ENCODE measurements at regions not wholly inside any gene's neighbourhood (a gene's known extent, or its start where the extent isn't known, plus 50 kb on each side); places are given as distances from the start of the nearest gene placed in this dataset.
"Not testable (repeated sequence)": the region's sequence is repeated elsewhere in the genome, so short reads cannot be mapped to it uniquely, and the experiment has no call there.

DNA sequence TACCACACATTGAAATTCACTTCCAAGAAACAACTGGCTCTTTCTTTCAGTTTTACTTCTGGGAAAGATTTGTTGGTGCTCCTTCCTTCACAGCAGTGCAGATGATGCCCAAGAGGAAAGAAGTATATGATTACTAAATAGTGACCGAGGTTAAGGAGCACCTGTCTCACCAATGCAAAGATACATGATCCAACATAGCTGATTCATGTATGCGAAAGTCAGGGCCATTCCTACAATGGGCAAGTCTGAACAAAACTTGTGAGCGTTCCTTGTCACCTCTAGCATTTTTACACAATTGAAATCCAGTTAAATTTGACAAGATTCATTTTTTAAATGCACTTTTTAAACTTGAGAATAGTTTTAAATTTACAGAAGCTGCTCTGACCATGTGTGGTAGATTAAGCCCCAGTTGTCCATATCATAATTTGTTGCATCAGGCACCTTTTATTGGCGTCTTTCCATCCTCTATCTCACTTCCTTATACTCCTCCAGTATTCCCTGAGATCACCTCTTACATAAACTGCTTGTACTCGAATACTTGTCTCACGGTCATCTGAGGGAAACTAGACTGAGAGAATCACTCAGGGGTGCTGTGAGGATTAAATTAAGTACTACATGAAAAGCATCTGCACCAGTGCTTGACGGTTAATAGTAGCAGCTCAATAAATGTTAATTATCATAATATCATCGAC lies 438.8 kb upstream of the CDH20 start:
- DNase-seq (ENCODE audit: low spot score): no peak

DNA sequence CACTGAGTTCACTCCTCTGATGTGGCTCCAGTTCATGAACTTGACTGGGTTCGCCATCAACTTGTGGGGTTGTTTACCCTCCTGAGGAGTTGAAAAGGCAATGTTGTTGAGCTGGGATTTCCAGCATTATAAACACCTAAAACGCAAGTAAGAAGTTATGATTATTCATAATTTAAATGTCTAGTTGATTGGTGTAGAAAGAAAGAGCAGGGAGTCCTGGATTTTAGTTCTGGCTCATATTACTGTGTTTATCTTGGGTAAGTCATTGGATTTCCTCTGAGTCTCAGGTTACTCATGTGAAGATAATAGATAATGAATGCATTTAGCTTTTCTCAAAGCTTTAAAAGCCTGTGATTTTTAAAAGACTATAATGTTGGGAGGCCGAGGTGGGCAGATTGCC lies 438.0 kb upstream of the CDH20 start:
- no peak for DNase-seq (ENCODE audit: low spot score)

DNA sequence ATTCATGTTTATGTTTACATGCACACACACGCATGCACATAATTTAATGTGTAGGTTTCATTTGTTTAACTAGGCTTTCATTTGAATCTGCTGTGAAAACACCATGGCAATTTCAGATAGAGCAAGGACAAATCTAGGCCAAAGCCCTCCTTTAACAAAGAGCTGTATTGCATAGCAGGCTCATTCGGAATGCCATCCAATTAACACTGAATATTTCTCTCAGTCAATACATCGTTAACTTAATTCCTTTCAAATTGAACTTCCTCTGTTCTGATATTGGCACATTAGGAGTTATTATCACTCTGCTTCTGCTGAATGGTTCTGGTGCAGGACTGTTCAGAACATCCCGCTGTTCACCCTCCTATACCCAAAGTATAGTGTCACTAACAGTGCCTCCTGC lies 435.1 kb upstream of the CDH20 start:
- DNase-seq (ENCODE audit: low spot score): no peak

DNA sequence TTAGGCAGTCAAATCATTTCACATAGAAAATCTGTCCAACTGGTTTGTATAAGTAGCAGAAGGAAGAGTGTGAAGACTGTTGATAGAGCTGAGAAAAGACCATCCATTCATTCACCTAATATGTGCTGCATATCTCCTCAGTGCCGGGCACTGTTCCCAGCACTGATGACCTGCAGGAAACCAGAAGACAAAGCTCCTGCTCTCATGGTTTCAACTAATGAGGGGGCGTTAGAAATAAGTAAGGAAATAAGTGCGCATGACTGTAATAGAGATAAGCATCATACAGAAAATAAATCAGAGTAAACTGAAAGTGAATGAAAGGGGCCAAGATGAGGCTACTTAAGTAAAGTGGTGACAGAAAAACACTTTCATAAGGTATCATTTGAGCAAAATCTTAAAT lies 427.5 kb upstream of the CDH20 start:
- DNase-seq (ENCODE audit: low spot score): no peak

DNA sequence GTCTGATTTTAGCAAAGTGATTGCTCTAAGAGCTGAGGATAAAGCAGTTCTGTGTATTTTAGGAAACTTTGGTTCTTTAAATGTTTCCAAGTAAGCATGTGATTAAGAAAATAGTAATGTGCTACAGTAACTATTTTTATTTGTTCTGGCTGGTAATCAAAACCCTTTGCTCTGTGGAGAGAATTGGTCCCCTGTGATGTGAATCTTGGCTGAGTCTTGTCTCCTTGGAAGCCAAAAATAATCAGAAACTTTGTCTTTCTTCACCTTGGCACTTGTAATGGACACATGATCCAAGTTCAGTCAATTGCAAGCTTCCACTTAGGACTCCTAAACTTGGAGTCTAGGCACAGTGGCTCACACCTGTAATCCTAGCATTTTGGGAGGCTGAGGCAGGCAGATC lies 422.7 kb upstream of the CDH20 start:
- no peak for DNase-seq (ENCODE audit: low spot score)

DNA sequence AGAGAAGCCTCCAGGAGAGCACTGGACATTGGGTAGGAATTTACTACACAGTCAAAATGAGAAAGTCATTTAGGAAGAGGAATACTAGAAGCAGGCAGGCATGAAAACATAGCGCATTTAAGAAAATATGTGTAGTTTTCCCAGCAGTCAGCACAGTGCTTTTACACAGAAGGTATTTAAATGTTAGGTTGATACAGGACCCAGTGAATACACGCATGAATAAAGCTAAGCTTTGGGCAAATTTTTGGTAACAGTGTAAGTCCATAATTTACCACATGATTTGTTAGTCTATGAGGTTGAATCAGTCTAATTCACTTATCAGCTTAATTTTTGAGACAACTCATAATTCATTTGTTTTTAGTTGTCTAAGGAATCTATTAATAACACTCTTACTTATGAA lies 421.7 kb upstream of the CDH20 start:
- DNase-seq (ENCODE audit: low spot score): no peak

DNA sequence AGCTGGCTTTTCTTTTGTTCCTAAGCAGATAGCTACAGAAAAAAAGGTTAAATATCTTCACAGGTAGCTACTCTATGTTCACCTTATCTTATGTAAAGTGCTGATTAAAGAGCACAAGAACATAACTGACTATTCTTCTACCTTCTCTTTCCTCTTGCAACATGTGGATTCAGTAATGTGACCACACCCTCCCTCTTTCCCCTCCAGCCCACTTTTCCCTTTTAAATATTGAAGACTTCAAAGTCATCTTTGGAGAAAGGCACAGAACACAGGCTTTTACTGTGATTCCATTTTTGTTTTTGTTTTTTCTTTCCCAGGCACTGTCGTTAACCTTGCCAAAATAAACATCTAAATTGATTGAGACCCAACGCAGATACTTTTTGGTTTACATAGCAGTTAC lies 418.1 kb upstream of the CDH20 start:
- DNase-seq (ENCODE audit: low spot score): no peak

DNA sequence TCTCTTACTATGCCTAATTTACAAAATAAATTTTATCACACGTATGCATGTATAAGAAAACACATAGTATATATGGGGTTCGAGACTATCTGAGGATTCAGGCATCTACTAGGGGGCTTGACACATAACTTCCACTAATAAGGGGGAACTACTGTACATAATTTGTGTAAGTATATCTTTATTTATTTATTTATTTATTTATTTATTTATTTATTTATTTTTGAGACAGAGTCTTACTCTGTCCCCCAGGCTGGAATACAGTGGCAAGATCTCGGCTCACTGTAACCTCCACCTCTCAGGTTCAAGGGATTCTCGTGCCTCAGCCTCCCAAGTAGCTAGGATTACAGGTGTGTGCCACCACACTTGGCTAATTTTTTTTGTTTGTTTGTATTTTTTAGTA lies 414.4 kb upstream of the CDH20 start:
- DNase-seq (ENCODE audit: low spot score): not testable (repeated sequence)

DNA sequence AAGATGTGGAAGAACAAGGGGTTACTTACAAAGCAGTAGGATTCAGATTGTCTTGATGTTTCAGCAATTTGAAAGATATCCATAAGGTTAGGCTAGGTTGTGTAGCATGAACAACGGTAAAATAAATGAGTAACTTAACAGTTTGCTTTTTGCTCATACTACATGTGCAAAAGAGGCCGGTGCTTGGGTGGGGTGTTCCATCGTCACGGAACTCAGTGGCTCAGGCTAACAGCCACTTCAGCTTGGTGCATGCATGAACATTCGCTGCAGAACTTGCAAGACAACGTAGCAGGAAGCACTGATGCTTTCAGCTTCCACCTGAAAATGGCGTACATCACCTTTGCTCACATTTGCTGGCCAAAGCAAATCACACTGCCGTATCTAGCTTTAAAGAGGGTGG lies 407.3 kb upstream of the CDH20 start:
- DNase-seq (ENCODE audit: low spot score): no peak

DNA sequence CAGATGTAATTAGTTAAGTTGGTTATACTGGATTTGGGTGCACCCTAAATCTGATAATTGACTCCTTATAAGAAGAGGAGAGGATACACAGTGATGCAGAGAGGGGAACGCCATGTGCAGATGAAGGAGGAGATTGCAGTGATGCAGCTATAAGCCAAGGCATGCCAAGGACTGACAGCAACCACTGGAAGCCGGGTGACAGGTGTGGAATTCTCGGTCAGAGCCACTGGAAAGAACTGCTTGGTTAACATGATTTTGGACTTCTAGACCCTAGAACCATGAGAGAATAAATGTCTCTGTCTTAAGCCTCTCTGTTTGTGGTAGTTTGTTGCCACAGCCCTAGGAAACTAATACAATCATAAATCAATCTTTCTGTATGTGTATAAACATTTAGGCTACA lies 403.3 kb upstream of the CDH20 start:
- no peak for DNase-seq (ENCODE audit: low spot score)

DNA sequence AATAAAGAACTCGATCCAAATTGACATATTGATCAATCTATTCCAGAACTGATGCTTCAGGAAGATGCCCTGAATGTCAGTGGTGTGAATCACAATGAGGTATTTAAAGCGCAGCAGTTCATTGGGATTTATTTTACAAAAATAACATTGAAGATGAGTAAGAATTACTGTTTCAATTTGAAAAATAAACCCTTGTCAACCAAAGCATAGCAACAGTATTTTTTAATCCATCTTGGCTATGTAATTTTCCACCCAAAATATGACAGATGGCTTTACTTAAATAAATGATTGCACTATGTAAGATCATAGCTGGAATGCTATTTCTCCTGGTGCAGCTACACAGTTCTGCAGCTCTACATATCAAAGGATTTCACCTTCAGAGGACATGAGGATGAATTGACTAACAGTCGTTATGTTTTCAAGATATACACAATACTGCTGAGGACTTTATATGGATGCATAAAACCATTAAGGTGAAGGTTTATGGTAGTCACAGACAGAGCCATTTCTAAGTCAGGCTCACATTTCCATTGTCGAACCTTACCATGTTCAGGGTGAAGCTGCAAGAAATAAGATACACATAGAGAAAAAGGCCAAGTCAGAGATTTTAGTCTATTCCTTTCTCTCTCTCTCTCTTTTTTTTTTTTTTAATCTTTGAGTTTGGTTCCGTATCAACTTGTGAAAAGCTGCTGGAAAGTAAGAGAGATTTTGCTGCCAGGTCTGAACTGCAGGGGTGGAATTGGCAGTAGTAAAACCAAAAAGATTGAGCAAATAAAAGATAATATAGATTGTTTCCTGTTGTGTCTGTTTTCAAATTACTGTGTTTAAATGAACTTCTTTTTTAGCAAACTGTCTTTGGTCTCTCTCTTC lies 398.0 kb upstream of the CDH20 start:
- DNase-seq (ENCODE audit: low spot score): no peak

DNA sequence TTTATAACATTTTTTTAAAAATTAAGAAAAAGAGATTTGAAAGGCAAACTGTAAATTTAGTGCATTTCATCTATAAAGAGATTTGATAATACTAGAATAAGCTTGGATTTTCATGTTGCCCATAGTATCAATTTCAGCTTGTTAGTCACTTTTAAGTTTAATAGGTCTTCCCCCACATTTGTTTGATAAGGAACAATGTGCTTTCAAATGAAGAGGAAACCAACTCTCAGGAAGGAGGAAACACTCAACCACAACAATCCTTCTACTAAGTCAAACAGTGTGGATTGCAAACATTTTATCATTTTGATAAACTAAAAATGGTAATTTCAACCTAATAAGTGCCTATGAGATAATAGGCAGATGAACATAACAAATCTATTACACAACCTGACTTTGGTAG lies 397.1 kb upstream of the CDH20 start:
- DNase-seq (ENCODE audit: low spot score): no peak

DNA sequence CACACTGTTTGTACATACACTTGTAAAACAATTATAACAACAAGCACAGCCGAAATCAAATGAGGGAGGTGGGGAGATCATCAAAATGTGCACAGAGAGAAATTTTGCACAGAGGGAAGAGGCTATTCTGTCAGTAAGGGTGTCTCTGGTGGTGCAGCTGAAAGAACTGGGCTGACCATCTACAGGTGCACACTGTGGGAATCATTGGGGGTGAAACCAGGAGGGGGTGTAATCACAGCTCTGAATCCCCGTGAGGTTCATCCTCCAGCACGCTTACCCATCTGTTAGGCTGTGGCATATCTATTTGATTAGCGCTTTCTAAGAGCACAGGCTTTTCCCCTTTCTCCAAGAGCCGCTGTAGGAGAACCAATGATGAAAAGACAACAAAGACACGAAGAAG lies 389.9 kb upstream of the CDH20 start:
- no peak for DNase-seq (ENCODE audit: low spot score)

DNA sequence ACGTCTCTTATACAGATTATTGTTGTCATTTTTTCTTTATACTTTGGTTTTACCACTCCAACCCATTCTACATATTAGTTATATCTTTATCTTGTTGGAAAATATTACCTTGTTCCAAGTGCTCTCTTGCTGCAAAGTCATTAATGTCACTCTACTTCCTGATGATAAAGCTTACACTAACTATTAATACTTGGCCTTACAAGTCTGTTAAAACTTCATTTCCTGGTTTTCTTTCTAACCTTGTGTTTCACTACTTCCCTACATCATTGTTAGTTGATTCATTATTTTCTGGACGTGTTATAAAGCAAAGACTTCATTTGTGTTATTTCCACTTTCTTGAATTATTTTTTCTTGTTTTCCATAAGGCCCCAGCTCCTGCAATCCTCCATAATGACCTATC lies 382.6 kb upstream of the CDH20 start:
- DNase-seq (ENCODE audit: low spot score): no peak

DNA sequence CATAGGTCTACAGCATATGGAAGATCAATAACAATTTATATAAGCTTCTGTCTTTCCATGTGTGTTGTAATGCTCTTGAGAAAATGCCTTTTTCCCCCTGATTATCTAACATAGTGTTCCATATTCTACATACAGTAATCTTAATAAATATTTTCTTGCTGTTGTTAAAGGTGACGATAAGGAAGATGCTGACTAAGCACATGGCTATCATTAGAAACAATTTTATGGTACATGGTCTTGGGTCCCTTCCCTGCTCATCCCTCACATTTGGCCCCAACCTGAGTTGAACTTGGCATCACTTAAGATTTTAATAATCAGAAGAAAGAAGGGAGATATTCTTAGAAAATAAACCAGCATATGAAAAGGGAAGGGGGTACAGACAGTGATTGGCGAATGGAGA lies 382.1 kb upstream of the CDH20 start:
- DNase-seq (ENCODE audit: low spot score): no peak

DNA sequence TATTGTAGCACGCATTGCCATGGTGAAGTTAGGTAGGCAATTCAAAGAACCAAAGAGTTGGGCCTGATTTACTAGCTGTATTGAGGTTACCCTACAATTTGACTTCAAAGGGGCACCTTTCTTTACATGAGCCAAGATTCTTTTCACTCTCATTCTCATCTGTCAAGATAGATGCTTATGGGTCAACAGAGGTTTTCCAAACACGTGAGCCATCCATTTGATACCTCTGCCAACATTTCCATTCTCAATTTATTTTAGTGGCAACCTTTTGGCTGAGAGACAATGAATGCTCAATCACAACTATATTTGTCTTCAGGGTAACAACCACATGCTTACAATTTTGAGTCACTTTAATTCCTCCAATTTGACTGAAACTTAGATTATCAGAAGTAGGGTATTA lies 370.6 kb upstream of the CDH20 start:
- no peak for DNase-seq (ENCODE audit: low spot score)

DNA sequence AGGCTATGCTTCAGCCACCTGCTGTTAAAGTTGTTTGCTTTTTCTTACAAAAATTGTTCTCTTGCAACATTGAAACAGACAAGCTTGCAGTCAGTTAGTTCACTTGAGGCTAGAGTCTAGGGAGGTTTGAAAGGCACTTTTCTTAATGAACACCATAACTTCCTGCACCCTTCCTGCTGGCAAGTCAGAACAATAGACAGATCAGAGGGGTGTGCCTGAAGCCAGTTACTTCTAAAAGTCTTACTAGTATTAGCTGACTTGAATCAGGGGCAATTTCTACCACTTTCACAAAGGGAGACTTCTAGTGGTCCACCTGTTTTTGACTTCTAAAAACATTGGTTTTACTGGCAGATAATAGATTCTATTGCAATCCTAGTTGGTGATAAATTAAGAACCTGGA lies 367.4 kb upstream of the CDH20 start:
- DNase-seq (ENCODE audit: low spot score): no peak

DNA sequence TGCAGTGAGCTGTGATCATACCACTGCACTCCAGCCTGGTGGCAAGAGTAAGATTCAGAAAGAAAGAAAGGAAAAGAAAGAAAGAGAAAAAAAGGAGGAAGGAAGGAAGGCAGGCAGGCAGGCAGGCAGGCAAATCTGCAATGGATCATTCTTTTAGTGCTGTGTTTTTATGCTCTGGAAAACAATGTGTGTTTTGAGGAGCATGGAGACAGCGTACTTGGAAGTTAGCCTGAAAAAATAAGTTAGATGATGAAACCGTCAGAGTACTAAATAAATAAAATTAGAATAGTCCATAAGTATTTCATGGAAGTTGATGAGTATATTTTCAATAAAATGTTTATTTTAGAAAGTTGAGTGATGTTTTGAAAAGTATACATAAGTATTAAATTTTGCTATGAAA lies 366.4 kb upstream of the CDH20 start:
- DNase-seq (ENCODE audit: low spot score): no peak

DNA sequence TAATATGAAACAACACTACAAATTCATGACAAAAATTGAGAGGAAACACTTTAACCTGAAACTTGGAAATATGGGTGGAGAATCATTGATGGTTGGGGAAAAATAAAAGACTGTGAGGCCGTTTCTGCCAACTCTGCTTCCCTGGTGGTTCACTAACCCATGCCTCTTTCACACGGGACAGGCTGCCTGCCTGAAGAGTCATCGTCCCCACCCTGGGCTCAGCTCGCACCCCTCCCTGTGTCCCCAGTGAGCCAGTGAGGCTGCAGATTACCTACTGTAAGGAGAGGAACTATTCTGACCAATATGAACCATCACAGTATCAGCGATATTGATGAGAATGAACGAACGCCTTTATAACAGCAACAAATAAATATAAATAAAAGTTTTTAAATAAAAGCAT lies 357.8 kb upstream of the CDH20 start:
- DNase-seq (ENCODE audit: low spot score): no peak

DNA sequence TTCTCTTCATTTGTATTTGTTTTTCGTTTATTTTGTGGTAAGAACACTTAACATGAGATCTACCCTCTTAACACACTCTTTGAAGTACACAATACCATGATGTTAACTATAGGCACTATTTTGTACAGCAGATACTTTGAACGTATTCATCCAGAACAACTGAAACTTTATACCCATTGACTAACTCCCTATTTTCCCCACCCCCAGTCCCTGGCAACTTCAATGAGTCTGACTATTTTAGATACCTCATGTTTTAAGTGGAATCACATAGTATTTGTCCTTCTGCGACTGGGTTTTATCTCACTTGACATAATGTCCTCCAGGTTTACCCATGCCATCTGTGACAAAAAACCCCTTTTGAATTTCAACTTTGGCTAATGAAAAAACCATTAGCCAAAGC lies 356.3 kb upstream of the CDH20 start:
- DNase-seq (ENCODE audit: low spot score): no peak

DNA sequence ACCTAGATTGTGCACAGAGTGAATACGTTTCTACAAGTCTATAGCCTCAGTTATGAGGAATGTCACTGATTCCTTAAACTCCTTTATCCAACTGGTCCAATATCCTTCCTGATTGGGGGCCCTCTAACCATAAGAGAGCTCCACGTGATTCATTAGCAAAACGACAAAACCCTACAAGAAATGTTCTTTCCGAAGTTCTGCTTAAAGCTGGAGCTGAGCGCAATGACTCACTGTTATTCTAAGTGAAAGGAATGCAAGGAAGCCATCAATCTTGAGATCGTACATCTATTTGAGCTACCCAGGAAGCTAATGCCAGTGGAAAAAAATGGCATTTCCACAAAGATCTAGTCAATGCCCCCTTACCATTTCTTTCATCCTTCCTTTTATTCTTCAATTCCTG lies 354.9 kb upstream of the CDH20 start:
- no peak for DNase-seq (ENCODE audit: low spot score)

DNA sequence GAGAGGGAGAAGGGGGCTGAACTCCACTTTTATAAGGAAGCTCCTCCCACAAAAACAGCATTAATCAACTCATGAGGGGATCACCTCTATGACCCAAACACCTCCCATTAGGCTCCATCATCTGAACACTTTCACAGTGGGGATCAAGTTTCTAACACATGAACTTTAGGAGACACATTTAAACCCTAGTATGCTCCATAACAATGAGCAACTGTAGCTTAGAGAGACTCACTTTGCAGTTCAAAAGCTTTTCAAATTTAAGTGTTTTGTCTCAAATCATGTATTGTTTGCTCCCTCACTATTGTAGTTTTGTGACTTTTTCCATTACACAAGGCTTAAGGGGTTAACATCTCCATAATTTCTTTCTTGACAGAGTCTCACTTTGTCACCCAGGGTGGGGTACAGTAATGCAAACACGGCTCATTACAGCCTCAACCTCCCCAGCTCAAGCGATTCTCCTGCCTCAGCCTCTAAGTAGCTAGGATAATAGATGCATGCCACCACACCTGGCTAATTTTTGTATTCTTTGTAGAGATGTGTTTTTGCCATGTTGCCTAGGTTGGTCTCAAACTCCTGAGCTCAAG lies 352.7 kb upstream of the CDH20 start:
- DNase-seq (ENCODE audit: low spot score): no peak

DNA sequence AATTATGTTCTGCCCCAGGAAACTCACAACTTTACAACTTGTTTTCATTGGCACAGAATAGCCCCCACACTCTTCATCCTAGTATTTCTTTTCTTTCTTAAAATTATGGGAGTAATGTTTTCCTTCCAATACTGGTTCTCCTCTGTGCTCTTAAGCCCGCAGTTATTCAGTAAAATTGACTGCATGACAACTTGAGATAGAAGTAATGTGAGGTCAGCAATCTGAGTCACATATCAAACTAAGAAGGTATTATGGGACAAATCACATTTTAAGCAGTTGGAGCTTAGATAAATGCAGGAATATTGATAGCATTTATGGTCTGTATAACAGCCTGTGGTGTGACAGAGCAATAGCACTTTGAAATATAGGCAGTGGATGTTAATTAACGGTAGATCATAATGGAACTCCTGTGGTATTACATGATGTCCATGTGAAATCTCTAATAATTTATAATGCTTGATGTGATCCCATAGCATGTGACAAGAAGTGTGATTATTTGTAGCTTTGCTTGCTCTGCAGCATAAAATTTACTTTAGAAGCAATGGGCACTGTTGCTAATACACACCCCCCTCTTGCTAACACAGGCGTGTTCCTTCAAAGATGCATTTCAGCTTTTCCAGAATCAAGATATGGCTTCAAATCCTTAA lies 351.4 kb upstream of the CDH20 start:
- no peak for DNase-seq (ENCODE audit: low spot score)

All from HuH-7.5 (cell line).